ENCODE measurements at regions not wholly inside any gene's neighbourhood (a gene's known extent, or its start where the extent isn't known, plus 50 kb on each side); places are given as distances from the start of the nearest gene placed in this dataset.

DNA sequence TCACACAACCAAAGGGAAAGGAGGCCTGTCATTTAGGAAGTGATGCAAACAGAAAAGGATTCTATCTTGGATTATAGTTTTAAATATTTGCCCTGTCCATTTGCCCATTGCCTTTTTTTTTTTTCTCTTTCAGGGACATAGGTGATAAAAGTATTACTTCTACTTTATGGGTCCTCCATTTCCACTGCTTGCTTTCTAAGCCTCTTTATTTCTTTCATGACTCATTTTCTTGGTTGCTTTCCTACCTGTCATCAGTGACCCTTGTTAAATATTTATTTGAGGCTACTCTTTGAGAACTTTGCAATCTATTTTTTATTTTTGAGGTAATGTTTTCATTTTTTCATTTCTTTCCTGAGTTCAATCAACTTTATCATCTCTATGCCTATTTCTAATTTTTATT lies 522.9 kb upstream of the ARRDC3 start:
- Mint-ChIP-seq H3K4me3 (ENCODE audit: unreplicated experiment) (no peak overlapping the region), H3K27me3 (ENCODE audit: unreplicated experiment) (peaks cover 1% of the 10 kb centered on the region), H3K4me1 (ENCODE audit: low read depth, unreplicated experiment) (no peaks in the 10 kb centered on the region), H3K27ac (ENCODE audit: unreplicated experiment) (no peak overlapping the region), H3K9me3 (ENCODE audit: unreplicated experiment) (no peaks in the 10 kb centered on the region), H3K36me3 (ENCODE audit: unreplicated experiment) (no peaks in the 10 kb centered on the region)
- DNase-seq, result no peak
- TF ChIP-seq, protein P1, sequence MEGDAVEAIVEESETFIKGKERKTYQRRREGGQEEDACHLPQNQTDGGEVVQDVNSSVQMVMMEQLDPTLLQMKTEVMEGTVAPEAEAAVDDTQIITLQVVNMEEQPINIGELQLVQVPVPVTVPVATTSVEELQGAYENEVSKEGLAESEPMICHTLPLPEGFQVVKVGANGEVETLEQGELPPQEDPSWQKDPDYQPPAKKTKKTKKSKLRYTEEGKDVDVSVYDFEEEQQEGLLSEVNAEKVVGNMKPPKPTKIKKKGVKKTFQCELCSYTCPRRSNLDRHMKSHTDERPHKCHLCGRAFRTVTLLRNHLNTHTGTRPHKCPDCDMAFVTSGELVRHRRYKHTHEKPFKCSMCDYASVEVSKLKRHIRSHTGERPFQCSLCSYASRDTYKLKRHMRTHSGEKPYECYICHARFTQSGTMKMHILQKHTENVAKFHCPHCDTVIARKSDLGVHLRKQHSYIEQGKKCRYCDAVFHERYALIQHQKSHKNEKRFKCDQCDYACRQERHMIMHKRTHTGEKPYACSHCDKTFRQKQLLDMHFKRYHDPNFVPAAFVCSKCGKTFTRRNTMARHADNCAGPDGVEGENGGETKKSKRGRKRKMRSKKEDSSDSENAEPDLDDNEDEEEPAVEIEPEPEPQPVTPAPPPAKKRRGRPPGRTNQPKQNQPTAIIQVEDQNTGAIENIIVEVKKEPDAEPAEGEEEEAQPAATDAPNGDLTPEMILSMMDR (IDR thresholded peaks at IDR 0.05; ENCODE audit: partially characterized antibody, unreplicated experiment), result no peak

DNA sequence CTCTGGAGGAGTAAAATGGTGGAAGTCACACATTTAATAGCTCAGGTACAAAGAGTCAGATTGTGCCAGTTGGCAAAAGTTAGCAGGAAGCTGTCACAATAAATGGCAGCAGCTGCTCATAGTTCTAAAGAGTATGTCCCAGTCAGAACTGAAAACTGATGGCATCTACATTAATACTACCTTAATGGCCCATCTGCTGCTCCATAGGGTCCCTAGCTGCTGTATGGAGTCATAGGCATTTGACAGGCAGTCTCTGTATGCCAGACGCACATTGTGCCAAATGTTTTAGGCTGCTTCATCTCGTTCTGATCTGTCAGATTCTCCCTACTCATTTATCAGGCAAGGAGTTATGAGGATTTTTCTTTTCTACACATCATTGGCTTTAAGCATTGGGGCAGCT lies 515.8 kb upstream of the ARRDC3 start:
- DNase-seq, result peak; percentile 32
- TF ChIP-seq, protein P1 (IDR thresholded peaks at IDR 0.05; ENCODE audit: partially characterized antibody, unreplicated experiment), result no peak
- Mint-ChIP-seq H3K4me3 (ENCODE audit: unreplicated experiment) (no peak overlapping the region), H3K4me1 (ENCODE audit: low read depth, unreplicated experiment) (peaks cover 7% of the 10 kb centered on the region), H3K36me3 (ENCODE audit: unreplicated experiment) (no peaks in the 10 kb centered on the region), H3K27ac (ENCODE audit: unreplicated experiment) (peak overlapping the region; percentile 56), H3K9me3 (ENCODE audit: unreplicated experiment) (peaks cover 7% of the 10 kb centered on the region), H3K27me3 (ENCODE audit: unreplicated experiment) (peaks cover 3% of the 10 kb centered on the region)

DNA sequence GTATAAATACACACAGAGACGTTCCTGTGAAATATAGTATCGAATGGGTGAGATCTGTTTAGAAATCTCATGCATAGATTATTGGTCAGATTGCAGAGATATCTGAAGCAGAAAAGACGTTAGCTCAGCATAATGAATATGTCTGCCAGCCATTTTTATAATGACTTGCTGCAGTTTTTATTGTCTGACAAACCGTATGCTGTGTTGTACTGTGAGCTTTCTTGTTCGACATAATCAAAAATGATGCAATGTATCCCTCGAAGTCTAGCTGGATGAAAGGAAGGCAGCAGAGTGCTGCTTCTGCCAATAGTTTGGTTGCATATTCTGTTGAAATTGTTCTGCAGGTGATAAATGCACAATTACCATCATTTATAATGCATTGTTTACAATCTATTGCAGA lies 514.9 kb upstream of the ARRDC3 start:
- H3K36me3 Mint-ChIP-seq (ENCODE audit: unreplicated experiment), result no peaks in the 10 kb centered on the region
- H3K27ac Mint-ChIP-seq (ENCODE audit: unreplicated experiment), result no peak overlapping the region
- H3K9me3 Mint-ChIP-seq (ENCODE audit: unreplicated experiment), result peaks cover 7% of the 10 kb centered on the region
- no peak overlapping the region for H3K4me3 Mint-ChIP-seq (ENCODE audit: unreplicated experiment)
- peaks cover 7% of the 10 kb centered on the region for H3K4me1 Mint-ChIP-seq (ENCODE audit: low read depth, unreplicated experiment)
- H3K27me3 Mint-ChIP-seq (ENCODE audit: unreplicated experiment), result peaks cover 3% of the 10 kb centered on the region
- TF ChIP-seq, protein P1 (IDR thresholded peaks at IDR 0.05; ENCODE audit: partially characterized antibody, unreplicated experiment), result no peak
- DNase-seq, result no peak

DNA sequence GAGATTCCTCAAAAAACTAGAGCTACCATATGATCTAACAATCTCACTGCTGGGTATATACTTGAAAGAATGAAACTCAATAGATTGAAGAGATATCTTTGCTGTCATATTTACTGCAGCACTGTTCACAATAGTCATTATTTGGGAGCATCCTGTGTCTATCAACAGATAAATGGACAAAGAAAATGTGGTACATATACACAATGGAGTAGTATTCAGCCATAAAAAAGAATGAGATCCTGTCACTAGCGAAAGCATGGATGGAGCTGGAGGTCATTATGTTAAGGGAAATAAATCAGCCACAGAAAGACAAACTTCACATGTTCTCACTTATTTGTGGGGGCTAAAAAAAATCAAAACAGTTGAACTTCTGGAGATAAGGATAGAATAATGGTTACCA lies 505.7 kb upstream of the ARRDC3 start:
- Mint-ChIP-seq H3K4me3 (ENCODE audit: unreplicated experiment) (no peak overlapping the region), H3K4me1 (ENCODE audit: low read depth, unreplicated experiment) (peaks cover 21% of the 10 kb centered on the region), H3K27me3 (ENCODE audit: unreplicated experiment) (no peaks in the 10 kb centered on the region), H3K9me3 (ENCODE audit: unreplicated experiment) (no peaks in the 10 kb centered on the region), H3K27ac (ENCODE audit: unreplicated experiment) (no peak overlapping the region), H3K36me3 (ENCODE audit: unreplicated experiment) (no peaks in the 10 kb centered on the region)
- DNase-seq, result no peak
- TF ChIP-seq, protein P1 (IDR thresholded peaks at IDR 0.05; ENCODE audit: partially characterized antibody, unreplicated experiment), result no peak

DNA sequence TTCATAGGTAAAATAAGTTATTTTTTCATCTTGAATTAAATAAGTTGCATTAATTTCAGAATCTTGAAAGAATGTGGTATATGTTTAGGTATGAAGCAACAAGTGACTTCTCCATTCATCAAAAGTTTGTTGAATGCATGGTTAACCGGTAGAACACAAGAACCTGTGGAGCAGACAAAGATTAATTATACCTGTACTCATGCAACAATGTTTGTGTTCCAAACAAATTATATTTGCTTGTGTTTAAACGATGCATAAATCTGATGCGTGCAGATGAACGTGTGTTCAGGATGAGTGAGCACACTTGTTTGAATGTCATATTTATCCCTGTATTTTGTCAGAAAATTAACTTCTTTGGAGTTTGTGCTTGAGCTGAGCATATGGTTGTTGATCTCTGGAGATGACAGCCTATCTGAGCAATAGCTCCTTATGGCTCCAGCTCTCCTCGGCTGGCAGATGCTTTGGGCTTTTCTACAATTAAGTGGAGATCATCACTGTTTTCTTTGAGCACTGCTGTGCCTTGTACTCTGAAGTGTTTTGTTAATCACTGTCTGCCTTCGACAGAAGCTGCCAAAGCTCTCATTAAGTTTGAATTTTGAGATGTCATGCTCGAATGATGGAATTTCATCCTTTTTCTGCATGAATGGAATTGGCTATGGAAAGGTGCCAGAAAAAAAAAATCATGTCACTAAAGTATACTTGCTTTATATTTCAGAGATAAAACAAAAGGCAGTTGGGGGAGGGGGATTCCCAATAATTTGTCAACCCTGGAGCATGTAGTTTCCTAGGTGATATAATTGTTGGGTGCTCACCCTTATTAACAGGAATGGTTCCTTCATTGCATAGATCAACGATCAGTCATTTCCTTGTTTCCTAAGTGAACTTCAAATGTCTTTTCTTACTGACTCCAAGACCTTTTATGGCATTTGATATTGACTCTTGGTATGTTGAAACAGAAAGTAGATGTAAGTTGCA lies 502.5 kb upstream of the ARRDC3 start:
- Mint-ChIP-seq H3K4me1 (ENCODE audit: low read depth, unreplicated experiment) (peaks cover 21% of the 10 kb centered on the region), H3K4me3 (ENCODE audit: unreplicated experiment) (no peak overlapping the region), H3K36me3 (ENCODE audit: unreplicated experiment) (no peaks in the 10 kb centered on the region), H3K9me3 (ENCODE audit: unreplicated experiment) (no peaks in the 10 kb centered on the region), H3K27me3 (ENCODE audit: unreplicated experiment) (no peaks in the 10 kb centered on the region), H3K27ac (ENCODE audit: unreplicated experiment) (peak overlapping the region; percentile 75)
- TF ChIP-seq, protein P1 (IDR thresholded peaks at IDR 0.05; ENCODE audit: partially characterized antibody, unreplicated experiment), result no peak
- DNase-seq, result peak; percentile 17

All from glutamatergic neuron (in vitro differentiated cells).